Stimulated activated effector memory CD8-positive, alpha-beta T cell treated with anti-CD3 and anti-CD28 coated beads, Interleukin-12 subunit alpha, Interleukin-12 subunit beta, amount 100 ng/mL, for 72 hours (primary cell): ENCODE measurements at regions not wholly inside any gene's neighbourhood (a gene's known extent, or its start where the extent isn't known, plus 50 kb on each side); places are given as distances from the start of the nearest gene placed in this dataset.

Source experiments
- ATAC-seq: fragments of 150-1000 bp; cut with Tn5 transposase; 2 replicates; pipeline ENCODE4 v1.10.0; 2021
- DNase-seq, 2 donors: peaks; one replicate each; pipeline ENCODE4 v3.0.0; 2021 to 2022; ENCODE audit warnings: low spot score in 2 of 2
- H3K27ac Mint-ChIP-seq: one replicate; pipeline ENCODE4 v1.8.0; 2022; ENCODE audit warnings: mild to moderate bottlenecking, mixed read lengths
- H3K36me3 Mint-ChIP-seq: one replicate; pipeline ENCODE4 v1.8.0; 2022; ENCODE audit warnings: mild to moderate bottlenecking, mixed read lengths
- H3K4me1 Mint-ChIP-seq: one replicate; pipeline ENCODE4 v1.8.0; 2022; ENCODE audit warnings: mixed read lengths
- H3K4me3 Mint-ChIP-seq: one replicate; pipeline ENCODE4 v1.8.0; 2022; ENCODE audit warnings: mild to moderate bottlenecking, mixed read lengths
- H3K9me3 Mint-ChIP-seq: one replicate; pipeline ENCODE4 v1.8.0; 2022; ENCODE audit warnings: mixed read lengths

- Mint-ChIP-seq H3K4me1 (no peaks in the 10 kb centered on the region), H3K4me3 (no peak overlapping the region)
Measured at GRCh38 chrY:19168202-19168565, 394.6 kb upstream of the HSFY2 start.

DNA sequence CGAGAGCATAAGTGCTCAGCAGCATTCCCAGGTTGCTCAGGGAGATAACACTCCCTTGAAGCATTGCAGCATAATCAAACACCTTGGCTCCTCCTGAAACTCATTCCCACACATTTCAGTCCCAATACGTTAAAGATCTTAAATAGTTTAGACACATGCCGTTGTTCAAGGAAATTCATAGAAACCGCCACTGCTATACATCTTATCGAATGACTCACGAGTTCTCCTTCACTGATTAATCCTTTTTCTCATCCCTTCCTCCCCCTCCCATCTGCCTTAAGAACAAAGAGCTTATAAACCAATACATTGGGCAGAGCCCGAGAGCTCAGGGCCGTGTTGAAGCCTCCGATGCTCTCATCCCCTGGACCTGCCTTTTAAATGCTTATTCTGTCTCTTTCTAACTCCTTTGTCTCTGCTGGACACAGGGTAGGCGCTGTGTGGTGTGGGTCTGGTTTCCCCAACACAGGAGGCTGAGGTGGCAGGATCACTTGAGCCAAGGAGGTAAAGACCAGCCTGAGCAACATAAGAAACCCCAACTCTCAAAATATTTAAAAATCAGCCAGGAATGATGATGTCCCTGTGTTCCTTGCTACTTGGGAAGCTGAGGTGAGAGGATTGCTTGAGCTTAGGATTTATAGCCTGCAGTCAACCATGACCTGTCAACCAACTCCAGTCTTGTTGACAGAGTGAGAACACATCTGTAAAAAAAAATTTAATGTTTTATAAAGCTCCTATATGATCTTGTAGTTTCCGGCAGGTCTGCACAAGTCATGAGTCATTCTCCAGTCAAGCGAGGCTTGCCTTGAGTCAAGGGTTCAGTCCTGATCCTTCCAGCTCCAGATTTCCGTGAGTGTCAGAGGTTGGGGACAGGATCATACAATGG is 394.0 kb upstream of the HSFY2 start:
- no peak overlapping the region for H3K27ac Mint-ChIP-seq
- H3K9me3 Mint-ChIP-seq, result no peaks in the 10 kb centered on the region
- no peak overlapping the region for H3K4me3 Mint-ChIP-seq
- ATAC-seq (no peak), DNase-seq (no peak)
- no peaks in the 10 kb centered on the region for H3K4me1 Mint-ChIP-seq
- H3K36me3 Mint-ChIP-seq, result no peaks in the 10 kb centered on the region

More at GRCh38 chrY:19168202-19168565, 394.6 kb upstream of the HSFY2 start:
- Mint-ChIP-seq H3K36me3 (no peaks in the 10 kb centered on the region), H3K27ac (no peak overlapping the region), H3K9me3 (no peaks in the 10 kb centered on the region)
- no peak for DNase-seq
- no peak for ATAC-seq

DNA sequence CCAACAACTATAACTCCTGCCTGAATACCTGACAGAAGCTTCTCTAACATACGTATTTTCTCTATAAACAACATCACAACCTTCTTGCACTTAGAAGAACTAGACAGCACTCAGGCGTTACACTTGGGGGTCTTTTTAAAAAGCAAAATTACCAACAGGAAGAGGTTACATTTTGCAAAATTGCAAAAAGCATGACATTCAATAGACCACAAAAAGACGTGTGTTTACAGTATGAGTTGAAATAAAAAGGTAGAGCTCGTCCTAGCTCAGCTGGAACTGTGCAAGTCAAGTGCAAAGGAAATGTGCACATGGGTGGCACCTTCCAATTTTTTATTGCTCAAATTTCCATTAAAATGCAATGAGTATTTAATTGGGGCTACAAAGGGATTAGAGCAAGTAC is 375.2 kb upstream of the HSFY2 start:
- no peak overlapping the region for H3K4me3 Mint-ChIP-seq
- no peaks in the 10 kb centered on the region for H3K4me1 Mint-ChIP-seq
- H3K36me3 Mint-ChIP-seq, result no peaks in the 10 kb centered on the region
- DNase-seq, result no peak
- no peak for ATAC-seq
- no peak overlapping the region for H3K27ac Mint-ChIP-seq
- H3K9me3 Mint-ChIP-seq, result no peaks in the 10 kb centered on the region

DNA sequence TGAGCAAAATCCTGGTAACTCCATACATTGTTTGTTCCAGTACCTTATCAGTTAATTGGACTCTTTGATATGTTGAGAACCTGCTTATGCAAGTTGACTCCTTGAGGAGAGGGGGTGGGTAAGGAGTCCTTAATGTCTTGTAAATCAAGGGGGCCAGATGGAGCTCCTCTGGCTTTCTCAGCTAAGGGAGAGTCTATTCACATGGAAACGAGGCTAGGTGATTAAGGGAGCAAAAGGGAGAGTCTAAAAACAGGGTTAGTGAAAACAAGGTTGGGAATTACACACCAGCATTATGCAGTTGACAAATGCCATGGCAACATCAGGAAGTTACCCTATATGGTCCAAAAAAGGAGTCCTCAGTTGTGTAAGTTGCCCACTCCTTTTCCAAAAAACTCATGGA is 372.8 kb upstream of the HSFY2 start:
- H3K9me3 Mint-ChIP-seq, result no peaks in the 10 kb centered on the region
- ATAC-seq, result no peak
- H3K4me3 Mint-ChIP-seq, result no peak overlapping the region
- no peaks in the 10 kb centered on the region for H3K4me1 Mint-ChIP-seq
- no peak for DNase-seq
- no peaks in the 10 kb centered on the region for H3K36me3 Mint-ChIP-seq
- no peak overlapping the region for H3K27ac Mint-ChIP-seq

DNA sequence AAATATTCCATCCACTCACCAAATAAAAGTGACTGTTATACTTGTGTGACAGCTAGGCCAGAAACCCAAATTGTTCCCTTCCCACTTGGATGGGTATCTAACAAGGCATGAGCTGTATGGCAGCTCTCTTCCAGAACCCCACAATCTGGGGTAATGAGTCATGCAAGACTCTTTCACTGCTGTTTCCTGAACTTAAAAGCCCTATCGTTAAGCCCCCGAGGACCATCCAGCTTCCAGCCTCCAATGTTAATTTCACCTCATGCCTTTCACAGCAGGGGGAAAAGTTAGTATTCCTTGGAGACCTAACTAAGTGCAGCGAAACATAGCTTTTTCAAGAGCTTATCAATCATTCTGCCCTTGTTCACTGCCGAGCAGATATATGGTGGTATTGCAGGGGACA is 368.6 kb upstream of the HSFY2 start:
- Mint-ChIP-seq H3K4me1 (no peaks in the 10 kb centered on the region), H3K27ac (no peak overlapping the region), H3K36me3 (no peaks in the 10 kb centered on the region), H3K9me3 (peaks cover 3% of the 10 kb centered on the region), H3K4me3 (no peak overlapping the region)
- ATAC-seq (no peak), DNase-seq (no peak)

GRCh38 chrY:19140285-19140920 is 366.9 kb upstream of the HSFY2 start:
- H3K27ac Mint-ChIP-seq, result no peak overlapping the region
- ATAC-seq (no peak), DNase-seq (no peak)
- H3K36me3 Mint-ChIP-seq, result no peaks in the 10 kb centered on the region
- no peak overlapping the region for H3K4me3 Mint-ChIP-seq
- peaks cover 3% of the 10 kb centered on the region for H3K9me3 Mint-ChIP-seq
- H3K4me1 Mint-ChIP-seq, result no peaks in the 10 kb centered on the region

DNA sequence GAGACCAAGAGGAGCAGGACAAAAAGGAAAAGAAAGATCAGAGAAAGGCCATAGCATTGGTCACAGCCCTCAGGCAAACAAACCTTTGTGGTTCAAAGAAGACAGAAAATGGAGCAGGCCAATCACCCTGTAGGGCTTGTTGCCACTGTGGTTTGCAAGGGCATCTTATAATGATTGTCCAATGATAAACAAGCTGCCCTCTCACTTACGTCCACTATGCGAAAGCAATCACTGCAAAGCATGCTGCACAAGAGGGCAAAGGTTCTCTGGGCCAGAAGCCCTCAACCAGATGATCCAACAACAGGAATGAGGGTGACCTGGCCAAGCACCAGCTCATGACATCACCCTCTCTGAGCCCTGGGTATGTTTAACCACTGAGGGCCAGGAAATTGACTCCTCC is 360.9 kb upstream of the HSFY2 start:
- ATAC-seq (no peak), DNase-seq (no peak)
- Mint-ChIP-seq H3K9me3 (peaks cover 3% of the 10 kb centered on the region), H3K4me3 (no peak overlapping the region), H3K4me1 (no peaks in the 10 kb centered on the region), H3K27ac (no peak overlapping the region), H3K36me3 (no peaks in the 10 kb centered on the region)

GRCh38 chrY:19130569-19131358 is 357.2 kb upstream of the HSFY2 start:
- no peaks in the 10 kb centered on the region for H3K9me3 Mint-ChIP-seq
- no peak overlapping the region for H3K4me3 Mint-ChIP-seq
- DNase-seq (peak in 1 of 2 donors; percentile 47), ATAC-seq (peak; percentile 83)
- no peaks in the 10 kb centered on the region for H3K4me1 Mint-ChIP-seq
- H3K27ac Mint-ChIP-seq, result no peak overlapping the region
- H3K36me3 Mint-ChIP-seq, result no peaks in the 10 kb centered on the region

DNA sequence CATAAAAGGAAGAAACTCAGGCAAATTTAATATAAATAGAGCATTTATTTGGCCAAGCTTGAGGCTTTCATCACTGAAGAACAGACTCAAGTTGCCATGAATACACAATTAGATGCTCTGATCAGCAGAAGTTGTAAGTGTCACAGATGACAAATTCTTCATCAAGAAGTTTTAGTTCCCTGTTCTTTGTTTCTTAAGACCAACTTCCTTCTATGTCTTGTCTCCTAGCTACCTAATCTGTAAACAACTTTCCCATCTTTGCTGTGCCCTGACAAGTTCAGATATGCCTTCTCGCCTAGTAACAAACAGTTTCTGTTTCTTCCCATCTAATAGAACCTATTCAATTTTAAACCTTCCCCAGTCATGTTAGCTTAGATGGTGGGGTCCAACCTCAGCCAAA is 353.4 kb upstream of the HSFY2 start:
- DNase-seq (no peak), ATAC-seq (no peak)
- no peak overlapping the region for H3K27ac Mint-ChIP-seq
- H3K9me3 Mint-ChIP-seq, result no peaks in the 10 kb centered on the region
- H3K36me3 Mint-ChIP-seq, result no peaks in the 10 kb centered on the region
- no peak overlapping the region for H3K4me3 Mint-ChIP-seq
- no peaks in the 10 kb centered on the region for H3K4me1 Mint-ChIP-seq

DNA sequence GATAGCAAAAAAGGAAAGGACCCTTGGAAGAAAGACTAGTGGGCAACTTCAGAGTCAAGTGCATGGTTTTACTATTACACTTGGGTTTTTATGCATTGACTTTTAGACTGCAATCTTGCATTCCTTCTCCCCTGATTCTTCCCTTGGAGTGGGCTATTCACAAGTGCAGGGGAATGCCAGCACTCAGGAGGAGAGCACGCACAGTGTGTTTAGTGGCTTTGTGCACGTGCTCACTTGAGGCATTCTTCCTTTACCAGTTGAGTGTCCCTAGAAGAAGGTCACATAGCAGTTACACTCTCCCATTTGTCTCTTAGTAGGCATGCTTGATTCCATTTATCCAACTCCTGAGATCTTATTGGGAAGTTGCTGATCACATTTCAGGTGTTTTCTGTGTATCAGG is 351.1 kb upstream of the HSFY2 start:
- DNase-seq (no peak), ATAC-seq (no peak)
- Mint-ChIP-seq H3K36me3 (no peaks in the 10 kb centered on the region), H3K4me1 (no peaks in the 10 kb centered on the region), H3K27ac (no peak overlapping the region), H3K4me3 (no peak overlapping the region), H3K9me3 (peaks cover 3% of the 10 kb centered on the region)

- ATAC-seq, result no peak
- Mint-ChIP-seq H3K36me3 (no peaks in the 10 kb centered on the region), H3K27ac (no peak overlapping the region), H3K9me3 (peaks cover 6% of the 10 kb centered on the region), H3K4me1 (no peaks in the 10 kb centered on the region), H3K4me3 (no peak overlapping the region)
- no peak for DNase-seq
Measured at GRCh38 chrY:19122450-19122849, 348.9 kb upstream of the HSFY2 start.

GRCh38 chrY:19098349-19098748 is 324.8 kb upstream of the HSFY2 start:
- DNase-seq (no peak), ATAC-seq (no peak)
- no peak overlapping the region for H3K27ac Mint-ChIP-seq
- no peaks in the 10 kb centered on the region for H3K36me3 Mint-ChIP-seq
- H3K9me3 Mint-ChIP-seq, result peaks cover 11% of the 10 kb centered on the region
- H3K4me3 Mint-ChIP-seq, result no peak overlapping the region
- H3K4me1 Mint-ChIP-seq, result no peaks in the 10 kb centered on the region

- Mint-ChIP-seq H3K4me3 (no peak overlapping the region), H3K36me3 (no peaks in the 10 kb centered on the region), H3K27ac (no peak overlapping the region), H3K4me1 (no peaks in the 10 kb centered on the region), H3K9me3 (peaks cover 3% of the 10 kb centered on the region)
- DNase-seq (no peak), ATAC-seq (no peak)
Measured at GRCh38 chrY:19095460-19095859, 321.9 kb upstream of the HSFY2 start.

DNA sequence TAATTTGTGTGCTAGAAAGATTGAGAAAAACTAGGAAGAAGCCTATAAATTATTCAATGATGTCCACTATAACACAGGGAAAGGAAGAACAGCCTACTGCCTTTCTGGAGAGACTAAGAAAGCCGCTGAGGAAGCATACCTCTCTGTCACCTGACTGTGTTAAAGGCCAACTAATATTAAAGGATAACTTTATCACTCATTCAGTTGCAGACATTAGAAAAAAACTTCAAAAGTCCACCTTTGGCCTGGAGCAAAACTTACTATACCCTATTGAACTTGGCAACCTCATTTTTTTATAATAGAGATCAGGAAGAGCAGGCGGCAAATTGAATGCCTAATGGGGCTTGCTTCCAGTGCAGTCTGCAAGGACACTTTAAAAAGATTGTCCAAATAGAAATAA is 309.5 kb upstream of the HSFY2 start:
- Mint-ChIP-seq H3K4me3 (no peak overlapping the region), H3K36me3 (no peaks in the 10 kb centered on the region), H3K4me1 (no peaks in the 10 kb centered on the region), H3K9me3 (no peaks in the 10 kb centered on the region), H3K27ac (no peak overlapping the region)
- ATAC-seq (no peak), DNase-seq (no peak)

DNA sequence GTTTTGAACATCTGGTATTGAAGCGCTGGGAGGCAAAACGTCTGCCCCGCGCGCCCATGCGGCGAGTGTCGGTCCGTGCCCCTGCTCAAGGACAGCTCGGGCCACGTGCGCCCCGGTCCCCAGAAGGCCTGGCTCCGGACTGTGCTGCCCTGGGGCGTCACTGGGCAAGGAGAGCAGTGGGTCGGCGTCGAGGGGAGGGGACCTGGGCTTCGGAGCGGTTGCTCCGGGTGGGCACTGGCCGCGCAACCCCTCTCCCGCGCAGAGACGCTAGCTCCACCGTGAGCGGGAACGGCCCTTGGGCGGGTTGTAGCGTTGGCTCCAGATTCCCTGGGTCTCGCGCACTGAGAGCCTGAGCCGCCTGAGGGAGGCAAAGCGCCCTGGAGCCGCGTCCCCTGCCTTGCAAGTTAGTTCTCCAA is 304.2 kb upstream of the HSFY2 start:
- Mint-ChIP-seq H3K36me3 (no peaks in the 10 kb centered on the region), H3K4me3 (peak overlapping the region; percentile 65), H3K9me3 (no peaks in the 10 kb centered on the region), H3K27ac (no peak overlapping the region), H3K4me1 (no peaks in the 10 kb centered on the region)
- DNase-seq, result peak in 1 of 2 donors; percentile 49
- ATAC-seq, result peak; percentile 44
